ENCODE measurements at regions not wholly inside any gene's neighbourhood (a gene's known extent, or its start where the extent isn't known, plus 50 kb on each side); places are given as distances from the start of the nearest gene placed in this dataset.
"Not testable (repeated sequence)": the region's sequence is repeated elsewhere in the genome, so short reads cannot be mapped to it uniquely, and the experiment has no call there.

GRCh38 chr3:48101301-48101650 is 85.1 kb upstream of the MAP4 start:
- not testable (repeated sequence) for DNase-seq (ENCODE audit: low read depth in 2 of 2)

GRCh38 chr3:48092270-48092669 is 76.1 kb upstream of the MAP4 start:
- no peak for DNase-seq (ENCODE audit: low read depth in 2 of 2)

GRCh38 chr3:48090166-48090939 is 74.1 kb upstream of the MAP4 start:
- DNase-seq (ENCODE audit: low read depth in 2 of 2) = no peak

- DNase-seq (ENCODE audit: low read depth in 2 of 2) = peak; percentile 71 to 98
These were observed 72.7 kb upstream of the MAP4 start for GRCh38 chr3:48088749-48089466.

GRCh38 chr3:48088056-48088748 is 72.0 kb upstream of the MAP4 start:
- DNase-seq (ENCODE audit: low read depth in 2 of 2) = peak in 1 of 2 donors; percentile 60

GRCh38 chr3:48086705-48087104 is 70.5 kb upstream of the MAP4 start:
- DNase-seq (ENCODE audit: low read depth in 2 of 2) = peak in 1 of 2 donors; percentile 9

GRCh38 chr3:48084929-48085328 is 68.7 kb upstream of the MAP4 start:
- no peak for DNase-seq (ENCODE audit: low read depth in 2 of 2)

- DNase-seq (ENCODE audit: low read depth in 2 of 2) = no peak
These were observed 68.0 kb upstream of the MAP4 start for GRCh38 chr3:48084170-48084569.

GRCh38 chr3:48082580-48083184 is 66.5 kb upstream of the MAP4 start:
- no peak for DNase-seq (ENCODE audit: low read depth in 2 of 2)

GRCh38 chr3:48077815-48078214 is 61.6 kb upstream of the MAP4 start:
- peak in 1 of 2 donors; percentile 20 for DNase-seq (ENCODE audit: low read depth in 2 of 2)

- DNase-seq (ENCODE audit: low read depth in 2 of 2) = no peak
These were observed 53.8 kb upstream of the MAP4 start for GRCh38 chr3:48070030-48070429.

GRCh38 chr3:48069339-48069738 is 53.1 kb upstream of the MAP4 start:
- no peak for DNase-seq (ENCODE audit: low read depth in 2 of 2)

- DNase-seq (ENCODE audit: low read depth in 2 of 2) = no peak
These were observed 52.7 kb upstream of the MAP4 start for GRCh38 chr3:48068886-48069285.

GRCh38 chr3:48068320-48068719 is 52.1 kb upstream of the MAP4 start:
- DNase-seq (ENCODE audit: low read depth in 2 of 2) = not testable (repeated sequence)

- no peak for DNase-seq (ENCODE audit: low read depth in 2 of 2)
These were observed 51.1 kb upstream of the MAP4 start for GRCh38 chr3:48067271-48067670.
